ENCODE measurements at regions not wholly inside any gene's neighbourhood (a gene's known extent, or its start where the extent isn't known, plus 50 kb on each side); places are given as distances from the start of the nearest gene placed in this dataset.
"Not testable (repeated sequence)": the region's sequence is repeated elsewhere in the genome, so short reads cannot be mapped to it uniquely, and the experiment has no call there.

DNA sequence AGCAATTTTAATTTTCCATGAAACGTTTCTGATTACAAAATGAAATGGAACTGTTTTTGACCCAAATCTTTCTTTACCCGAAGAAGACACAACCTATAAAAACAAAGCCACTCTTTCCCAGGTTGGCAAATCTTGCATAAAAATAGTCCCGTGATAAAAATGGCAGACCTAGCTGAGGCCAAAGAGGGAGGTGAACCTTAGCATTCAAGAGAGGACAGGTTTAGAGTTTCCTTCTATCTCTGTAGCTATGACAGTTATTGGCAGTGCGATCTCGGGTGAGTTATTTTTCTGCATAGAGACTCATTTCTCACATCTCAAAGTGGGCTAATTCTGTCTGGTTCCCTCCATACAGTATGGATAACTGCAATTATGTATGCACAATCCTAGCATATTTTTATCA lies 241.4 kb downstream of the MAP2K6 start:
- TF ChIP-seq, protein P1, sequence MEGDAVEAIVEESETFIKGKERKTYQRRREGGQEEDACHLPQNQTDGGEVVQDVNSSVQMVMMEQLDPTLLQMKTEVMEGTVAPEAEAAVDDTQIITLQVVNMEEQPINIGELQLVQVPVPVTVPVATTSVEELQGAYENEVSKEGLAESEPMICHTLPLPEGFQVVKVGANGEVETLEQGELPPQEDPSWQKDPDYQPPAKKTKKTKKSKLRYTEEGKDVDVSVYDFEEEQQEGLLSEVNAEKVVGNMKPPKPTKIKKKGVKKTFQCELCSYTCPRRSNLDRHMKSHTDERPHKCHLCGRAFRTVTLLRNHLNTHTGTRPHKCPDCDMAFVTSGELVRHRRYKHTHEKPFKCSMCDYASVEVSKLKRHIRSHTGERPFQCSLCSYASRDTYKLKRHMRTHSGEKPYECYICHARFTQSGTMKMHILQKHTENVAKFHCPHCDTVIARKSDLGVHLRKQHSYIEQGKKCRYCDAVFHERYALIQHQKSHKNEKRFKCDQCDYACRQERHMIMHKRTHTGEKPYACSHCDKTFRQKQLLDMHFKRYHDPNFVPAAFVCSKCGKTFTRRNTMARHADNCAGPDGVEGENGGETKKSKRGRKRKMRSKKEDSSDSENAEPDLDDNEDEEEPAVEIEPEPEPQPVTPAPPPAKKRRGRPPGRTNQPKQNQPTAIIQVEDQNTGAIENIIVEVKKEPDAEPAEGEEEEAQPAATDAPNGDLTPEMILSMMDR (IDR thresholded peaks at IDR 0.05; ENCODE audit: low read depth, low read length, missing control alignments): no peak
- DNase-seq (ENCODE audit: extremely low read depth, low read depth): no peak
- no peak overlapping the region for H3K4me3 ChIP-seq (replicated peaks; ENCODE audit: low read depth, low read length)

DNA sequence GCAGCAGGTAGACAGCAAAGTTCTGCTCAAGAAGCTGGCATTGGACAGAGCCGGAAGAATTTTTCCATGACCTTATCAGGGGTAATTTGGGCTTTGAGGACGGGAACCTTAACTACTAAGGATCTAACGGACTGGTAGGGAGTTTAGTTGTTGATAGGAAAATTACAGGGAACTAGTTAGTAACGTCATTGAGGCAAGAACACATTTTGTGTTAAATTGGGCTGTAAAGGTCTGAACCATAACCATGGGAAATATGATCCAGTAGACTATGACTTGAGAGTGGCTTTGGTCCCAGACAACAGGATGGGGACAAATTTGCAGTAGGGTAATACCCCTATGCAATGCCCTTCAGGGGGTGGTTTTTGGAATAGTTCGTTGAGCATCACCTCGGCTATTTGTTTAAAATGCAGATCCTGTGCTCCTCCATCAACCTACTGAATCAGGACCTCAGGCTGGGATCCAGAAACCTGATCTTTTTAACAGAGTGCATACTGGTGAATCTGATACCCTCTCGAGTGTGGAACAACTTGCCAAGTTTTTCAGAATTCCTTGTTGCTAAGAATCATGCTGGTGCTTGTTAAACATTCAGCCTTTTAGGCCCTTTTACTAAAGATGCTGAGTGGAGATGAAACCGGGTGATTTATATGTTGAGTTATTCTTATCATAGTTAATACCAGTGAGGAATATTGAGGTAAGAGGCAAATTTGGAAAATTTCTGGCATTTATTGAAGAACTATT lies 255.1 kb downstream of the MAP2K6 start:
- TF ChIP-seq, protein P1 (IDR thresholded peaks at IDR 0.05; ENCODE audit: low read depth, low read length, missing control alignments): no peak
- no peak for DNase-seq (ENCODE audit: extremely low read depth, low read depth)
- H3K4me3 ChIP-seq (replicated peaks; ENCODE audit: low read depth, low read length): no peak overlapping the region

DNA sequence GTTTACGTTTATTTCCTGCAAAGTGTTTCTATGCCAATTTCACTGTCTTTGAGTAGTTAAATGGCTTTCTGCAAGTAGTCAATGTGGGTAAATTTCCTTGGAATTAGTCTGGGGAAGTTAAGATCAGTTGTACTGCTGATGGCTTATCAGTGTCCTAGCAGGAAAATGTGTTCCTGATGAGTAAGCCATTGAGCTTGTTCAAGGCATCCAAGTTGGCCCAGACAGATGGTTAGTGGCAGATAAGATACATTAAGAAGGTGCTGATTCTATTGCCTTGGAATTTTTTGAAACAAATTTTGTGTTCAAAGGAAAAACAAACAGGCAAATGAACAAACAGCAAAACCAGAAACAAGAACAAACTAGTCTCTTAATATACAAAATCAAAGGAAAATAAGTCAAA lies 258.4 kb downstream of the MAP2K6 start:
- H3K4me3 ChIP-seq (replicated peaks; ENCODE audit: low read depth, low read length): no peak overlapping the region
- no peak for DNase-seq (ENCODE audit: extremely low read depth, low read depth)
- TF ChIP-seq, protein P1 (IDR thresholded peaks at IDR 0.05; ENCODE audit: low read depth, low read length, missing control alignments): no peak

DNA sequence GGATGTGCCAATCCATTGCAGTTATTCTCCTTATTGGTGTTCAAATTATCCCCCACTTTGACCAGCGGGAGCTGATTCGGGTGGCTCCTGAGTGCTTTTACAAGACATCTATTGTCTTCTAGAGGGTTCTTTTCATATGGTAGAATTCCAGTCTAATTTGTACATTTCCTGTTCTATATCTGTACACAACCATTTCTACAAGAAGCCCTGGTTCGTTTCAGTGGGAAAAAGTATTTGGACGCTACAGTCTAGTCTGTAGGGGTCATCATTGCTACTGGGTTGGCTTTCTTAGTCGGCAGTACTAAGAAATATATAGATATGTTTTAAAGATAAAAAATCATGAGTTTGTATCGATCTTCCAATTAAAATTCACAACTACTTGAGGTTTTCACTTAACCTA lies 262.6 kb downstream of the MAP2K6 start:
- no peak overlapping the region for H3K4me3 ChIP-seq (replicated peaks; ENCODE audit: low read depth, low read length)
- TF ChIP-seq, protein P1 (IDR thresholded peaks at IDR 0.05; ENCODE audit: low read depth, low read length, missing control alignments): no peak
- DNase-seq (ENCODE audit: extremely low read depth, low read depth): no peak

DNA sequence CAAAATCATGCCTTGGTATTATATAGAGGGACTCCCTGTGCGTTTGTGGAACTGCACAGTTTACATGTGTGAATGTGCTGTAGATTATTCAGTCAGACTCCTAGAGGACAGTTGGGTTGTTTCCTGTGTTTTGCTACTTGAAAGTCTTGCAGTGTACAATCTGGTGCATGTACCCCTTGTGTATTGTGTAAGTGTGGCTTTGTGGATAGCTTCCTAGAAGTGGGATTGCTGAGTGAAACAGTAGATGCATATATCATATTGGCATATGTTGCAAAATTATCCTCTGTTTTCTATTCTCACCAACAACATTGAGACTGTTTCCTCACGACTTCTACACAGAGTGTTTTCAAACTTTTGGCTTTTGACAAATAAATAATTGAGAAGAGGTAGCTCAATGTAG lies 263.7 kb downstream of the MAP2K6 start:
- TF ChIP-seq, protein P1 (IDR thresholded peaks at IDR 0.05; ENCODE audit: low read depth, low read length, missing control alignments): no peak
- no peak overlapping the region for H3K4me3 ChIP-seq (replicated peaks; ENCODE audit: low read depth, low read length)
- no peak for DNase-seq (ENCODE audit: extremely low read depth, low read depth)

DNA sequence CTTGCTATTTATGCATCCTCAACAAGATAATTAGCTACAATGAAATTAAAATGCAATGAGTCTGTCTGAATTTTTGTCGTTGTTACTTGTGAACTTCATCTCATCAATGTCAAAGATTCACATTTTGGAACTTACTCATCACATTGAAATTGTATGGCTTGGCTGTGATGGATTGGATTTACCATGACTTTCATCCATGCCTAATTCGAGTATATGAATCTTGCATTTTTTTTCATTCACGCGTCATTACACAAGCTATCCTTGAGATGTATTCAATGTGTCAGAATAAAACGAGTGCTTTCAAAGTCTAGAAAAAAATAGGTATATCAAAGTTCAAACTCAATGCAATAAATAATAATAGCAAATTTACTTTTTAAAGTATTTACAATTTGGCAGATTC lies 265.3 kb downstream of the MAP2K6 start:
- H3K4me3 ChIP-seq (replicated peaks; ENCODE audit: low read depth, low read length): no peak overlapping the region
- no peak for DNase-seq (ENCODE audit: extremely low read depth, low read depth)
- TF ChIP-seq, protein P1 (IDR thresholded peaks at IDR 0.05; ENCODE audit: low read depth, low read length, missing control alignments): no peak

DNA sequence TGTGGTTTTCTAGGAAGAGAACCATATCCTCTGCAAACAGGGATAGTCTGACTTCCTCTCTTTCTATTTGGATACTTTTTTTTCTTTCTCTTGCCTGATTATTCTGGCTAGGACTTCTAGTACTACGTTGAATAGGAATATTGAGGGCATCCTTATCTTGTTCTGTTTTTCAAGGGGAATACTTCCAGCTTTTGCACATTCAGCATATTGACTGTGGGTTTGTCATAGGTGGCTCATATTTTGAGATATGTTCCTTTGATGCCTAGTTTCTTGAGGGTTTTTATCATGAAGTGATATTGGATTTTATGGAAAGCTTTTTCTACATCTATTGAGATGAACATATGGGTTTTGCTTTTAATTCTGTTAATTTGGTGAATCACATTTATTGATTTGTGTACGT lies 269.8 kb downstream of the MAP2K6 start:
- no peak overlapping the region for H3K4me3 ChIP-seq (replicated peaks; ENCODE audit: low read depth, low read length)
- DNase-seq (ENCODE audit: extremely low read depth, low read depth): no peak
- TF ChIP-seq, protein P1 (IDR thresholded peaks at IDR 0.05; ENCODE audit: low read depth, low read length, missing control alignments): no peak

DNA sequence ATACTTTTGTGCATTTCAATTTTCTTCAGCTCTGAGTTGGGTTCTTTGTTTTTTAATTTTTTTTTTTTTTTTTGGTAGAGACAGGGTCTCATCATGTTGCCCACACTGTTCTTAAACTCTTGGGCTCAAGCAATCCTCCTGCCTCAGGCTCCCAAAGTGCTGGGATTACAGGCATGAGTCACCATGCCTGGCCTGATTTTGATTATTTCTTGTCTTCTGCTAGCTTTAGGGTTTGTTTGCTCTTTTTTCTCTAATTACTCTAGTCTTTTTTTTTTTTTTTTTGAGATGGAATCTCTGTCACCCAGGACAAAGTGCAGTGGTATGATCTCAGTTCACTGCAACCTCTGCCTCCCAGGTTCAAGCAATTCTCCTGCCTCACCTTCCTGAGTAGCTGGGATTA lies 270.7 kb downstream of the MAP2K6 start:
- DNase-seq (ENCODE audit: extremely low read depth, low read depth): not testable (repeated sequence)

More for the DNA sequence above, 270.7 kb downstream of the MAP2K6 start:
- H3K4me3 ChIP-seq (replicated peaks; ENCODE audit: low read depth, low read length): not testable (repeated sequence)

All from HFF-Myc (cell line).